ENCODE measurements at regions not wholly inside any gene's neighbourhood (a gene's known extent, or its start where the extent isn't known, plus 50 kb on each side); places are given as distances from the start of the nearest gene placed in this dataset.
"Not testable (repeated sequence)": the region's sequence is repeated elsewhere in the genome, so short reads cannot be mapped to it uniquely, and the experiment has no call there.

DNA sequence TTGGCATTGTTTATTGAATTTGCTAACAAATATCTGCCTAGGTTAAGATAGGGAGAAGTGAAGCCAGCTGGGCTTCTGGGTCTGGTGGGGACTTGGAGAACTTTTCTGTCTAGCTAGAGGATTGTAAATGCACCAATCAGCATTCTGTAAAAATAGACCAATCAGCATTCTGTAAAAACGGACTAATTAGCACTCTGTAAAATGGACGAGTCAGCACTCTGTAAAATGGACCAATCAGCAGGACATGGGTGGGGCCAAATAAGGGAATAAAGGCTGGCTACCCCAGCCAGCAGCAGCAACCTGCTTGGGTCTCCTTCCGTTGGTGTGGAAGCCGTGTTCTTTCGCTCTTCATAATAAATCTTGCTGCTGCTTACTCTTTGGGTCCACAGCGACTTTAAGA lies 198.4 kb downstream of the MRPS30 start:
- H3K27me3 Mint-ChIP-seq; CTCF ChIA-PET; H3K36me3 Mint-ChIP-seq; H3K9me3 Mint-ChIP-seq; H3K4me1 Mint-ChIP-seq (ENCODE audit: low read depth); intact Hi-C loops (cut with micrococcal nuclease); POLR2A ChIA-PET; DNase-seq; H3K4me3 Mint-ChIP-seq; H3K27ac Mint-ChIP-seq: not testable (repeated sequence)

DNA sequence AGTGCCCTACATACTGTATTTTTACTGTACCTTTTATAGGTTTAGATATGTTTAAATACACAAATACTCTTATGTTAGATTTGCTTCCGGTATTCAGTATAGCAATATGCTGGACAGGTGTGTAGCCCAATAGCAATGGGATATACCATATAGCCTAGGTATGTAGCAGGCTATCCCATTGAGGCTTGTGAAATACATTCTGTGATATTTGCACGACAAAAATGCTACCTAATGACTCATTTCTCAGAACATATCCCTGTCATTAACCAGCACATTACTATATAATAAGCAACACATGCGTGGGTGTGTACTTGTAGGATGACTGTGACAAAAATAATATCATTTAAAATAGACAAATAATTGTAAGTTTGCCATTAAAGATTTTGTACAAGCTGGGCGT lies 208.8 kb downstream of the MRPS30 start:
- no peaks in the 10 kb centered on the region for H3K4me1 Mint-ChIP-seq (ENCODE audit: low read depth)
- H3K27me3 Mint-ChIP-seq: no peaks in the 10 kb centered on the region
- no peak for DNase-seq
- H3K9me3 Mint-ChIP-seq: peaks cover 2% of the 10 kb centered on the region
- POLR2A ChIA-PET: no interaction called here
- H3K27ac Mint-ChIP-seq: no peak overlapping the region
- intact Hi-C loops (cut with micrococcal nuclease): no loop called here
- H3K4me3 Mint-ChIP-seq: no peak overlapping the region
- H3K36me3 Mint-ChIP-seq: no peaks in the 10 kb centered on the region
- CTCF ChIA-PET: no interaction called here

DNA sequence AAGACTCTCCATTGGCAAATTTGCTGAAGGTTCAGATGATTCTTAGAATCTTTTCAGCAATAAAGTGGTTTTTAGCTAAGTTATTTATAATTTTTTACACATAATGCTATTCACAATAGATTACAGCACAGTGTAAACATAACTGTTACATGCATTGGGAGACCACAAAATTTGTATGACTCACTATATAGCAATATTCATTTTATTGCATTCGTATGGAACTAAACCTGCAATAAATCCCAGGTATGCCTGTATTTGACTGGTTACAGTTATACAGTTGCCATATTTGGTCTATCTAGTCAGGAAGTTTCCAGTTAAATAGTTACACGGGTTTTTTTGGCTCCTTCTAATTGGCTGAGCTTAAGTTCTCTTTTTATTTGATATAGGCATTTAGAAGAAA lies 220.8 kb downstream of the MRPS30 start:
- intact Hi-C loops (cut with micrococcal nuclease): no loop called here
- ChIA-PET CTCF (no interaction called here), POLR2A (no interaction called here)
- no peak for DNase-seq
- H3K4me1 Mint-ChIP-seq (ENCODE audit: low read depth): no peaks in the 10 kb centered on the region
- H3K27ac Mint-ChIP-seq: no peak overlapping the region
- peaks cover 10% of the 10 kb centered on the region for H3K9me3 Mint-ChIP-seq
- no peaks in the 10 kb centered on the region for H3K36me3 Mint-ChIP-seq
- no peaks in the 10 kb centered on the region for H3K27me3 Mint-ChIP-seq
- no peak overlapping the region for H3K4me3 Mint-ChIP-seq

DNA sequence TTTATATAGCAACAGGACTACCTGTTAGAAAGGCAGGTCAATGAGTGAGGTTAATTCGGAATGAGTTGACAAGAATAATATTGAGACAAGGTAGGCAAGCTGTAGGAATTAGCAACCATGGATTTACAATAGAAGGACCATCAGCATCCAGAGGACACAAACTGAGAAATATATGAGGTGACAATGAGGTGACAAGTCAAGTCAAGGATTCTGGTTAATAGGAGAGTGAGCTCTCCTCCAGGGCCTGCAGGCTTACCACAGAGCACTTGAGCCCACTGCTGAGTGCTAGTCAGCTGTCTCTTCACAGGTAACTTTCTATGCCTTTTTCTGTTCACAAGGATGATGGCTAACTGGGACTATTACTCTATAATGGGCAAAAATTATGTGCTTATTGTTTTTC lies 227.2 kb downstream of the MRPS30 start:
- CTCF ChIA-PET: no interaction called here
- no peak for DNase-seq
- Mint-ChIP-seq H3K27ac (no peak overlapping the region), H3K9me3 (no peaks in the 10 kb centered on the region), H3K27me3 (no peaks in the 10 kb centered on the region), H3K36me3 (no peaks in the 10 kb centered on the region), H3K4me1 (ENCODE audit: low read depth) (no peaks in the 10 kb centered on the region), H3K4me3 (no peak overlapping the region)
- intact Hi-C loops (cut with micrococcal nuclease): no loop called here
- POLR2A ChIA-PET: no interaction called here

DNA sequence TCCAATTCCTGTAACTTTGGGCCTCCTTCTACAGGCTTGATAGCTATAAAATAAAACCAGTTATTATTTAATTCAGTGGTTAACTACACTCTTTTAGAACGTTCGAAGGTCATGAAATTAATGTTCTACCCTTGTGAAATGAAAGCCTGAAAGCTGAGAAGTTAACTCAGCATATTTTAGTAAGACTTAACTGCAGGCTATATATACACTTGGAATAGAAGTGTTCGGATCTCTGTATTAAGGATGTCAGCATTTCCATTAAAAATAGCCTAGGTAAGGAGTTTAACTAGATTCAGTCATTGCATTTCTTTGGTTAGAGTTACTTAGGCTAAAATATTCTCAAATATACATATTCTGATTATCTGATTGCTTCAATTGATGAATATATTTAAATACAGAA lies 229.2 kb downstream of the MRPS30 start:
- Mint-ChIP-seq H3K27ac (no peak overlapping the region), H3K4me1 (ENCODE audit: low read depth) (no peaks in the 10 kb centered on the region), H3K4me3 (no peak overlapping the region), H3K36me3 (no peaks in the 10 kb centered on the region), H3K9me3 (no peaks in the 10 kb centered on the region), H3K27me3 (no peaks in the 10 kb centered on the region)
- DNase-seq: no peak
- intact Hi-C loops (cut with micrococcal nuclease): no loop called here
- ChIA-PET CTCF (interaction anchor here (0.6 to 0.9 kb wide), 2 partner anchors 14 to 230 kb away, joined by 3 read pairs; no protein-coding TSS in a partner anchor), POLR2A (no interaction called here)

DNA sequence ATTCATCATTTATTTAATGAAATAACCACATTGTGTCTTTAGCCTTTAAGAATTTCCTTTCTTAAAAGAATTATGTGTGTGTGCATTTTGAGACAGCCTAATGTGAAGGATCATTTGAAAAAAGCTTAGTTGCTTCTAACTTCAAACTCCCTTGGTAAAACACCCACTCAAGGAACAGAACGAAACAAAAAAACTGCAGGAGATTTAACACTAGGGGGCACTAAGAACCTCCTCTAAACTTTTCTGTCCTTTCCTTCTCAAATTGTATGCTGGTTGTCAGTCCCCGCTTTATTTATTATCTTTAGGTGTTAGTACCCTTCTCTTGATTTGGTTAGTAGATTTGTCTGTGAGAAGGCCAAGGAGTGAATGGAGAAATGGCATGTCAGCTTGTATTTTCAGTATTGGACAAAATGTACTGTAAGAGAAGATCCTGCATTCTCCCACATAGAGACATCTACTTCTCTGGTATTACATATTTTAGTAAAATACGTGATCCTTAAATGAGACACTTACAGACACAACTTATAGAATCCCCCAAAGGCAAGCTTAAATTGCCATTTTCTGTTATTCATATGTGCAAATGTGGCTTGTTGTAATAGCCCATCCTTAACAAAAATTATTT lies 229.7 kb downstream of the MRPS30 start:
- intact Hi-C loops (cut with micrococcal nuclease): no loop called here
- DNase-seq: no peak
- no peaks in the 10 kb centered on the region for H3K36me3 Mint-ChIP-seq
- H3K27ac Mint-ChIP-seq: no peak overlapping the region
- CTCF ChIA-PET: interaction anchor here (0.9 kb wide), 1 partner anchor 231 kb away, joined by 3 read pairs; no protein-coding TSS in a partner anchor
- no peaks in the 10 kb centered on the region for H3K4me1 Mint-ChIP-seq (ENCODE audit: low read depth)
- POLR2A ChIA-PET: no interaction called here
- H3K27me3 Mint-ChIP-seq: no peaks in the 10 kb centered on the region
- no peaks in the 10 kb centered on the region for H3K9me3 Mint-ChIP-seq
- no peak overlapping the region for H3K4me3 Mint-ChIP-seq

DNA sequence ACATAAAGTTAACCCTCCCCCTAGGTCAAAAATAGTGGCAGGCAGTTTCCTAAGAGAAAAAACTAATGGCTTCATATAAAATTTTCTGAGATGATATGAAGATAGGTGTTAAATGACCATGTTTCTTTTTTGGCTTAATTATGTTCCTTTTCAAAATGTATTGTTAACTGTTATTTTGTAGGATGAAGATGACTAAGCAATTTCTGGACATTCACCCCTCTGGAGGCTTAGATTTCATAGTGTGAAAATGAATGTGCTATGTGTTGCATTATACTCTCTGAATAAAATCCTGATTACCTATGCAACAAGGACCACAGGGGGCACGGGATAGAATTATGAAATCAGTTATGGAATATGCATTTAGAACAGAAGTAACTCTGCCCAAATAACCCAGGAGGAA lies 233.5 kb downstream of the MRPS30 start:
- Mint-ChIP-seq H3K4me3 (no peak overlapping the region), H3K27me3 (no peaks in the 10 kb centered on the region), H3K27ac (no peak overlapping the region), H3K36me3 (no peaks in the 10 kb centered on the region), H3K9me3 (no peaks in the 10 kb centered on the region), H3K4me1 (ENCODE audit: low read depth) (no peaks in the 10 kb centered on the region)
- ChIA-PET POLR2A (no interaction called here), CTCF (interaction anchor here (0.9 kb wide), 1 partner anchor 10 kb away, joined by 3 read pairs; no protein-coding TSS in a partner anchor)
- intact Hi-C loops (cut with micrococcal nuclease): no loop called here
- no peak for DNase-seq

DNA sequence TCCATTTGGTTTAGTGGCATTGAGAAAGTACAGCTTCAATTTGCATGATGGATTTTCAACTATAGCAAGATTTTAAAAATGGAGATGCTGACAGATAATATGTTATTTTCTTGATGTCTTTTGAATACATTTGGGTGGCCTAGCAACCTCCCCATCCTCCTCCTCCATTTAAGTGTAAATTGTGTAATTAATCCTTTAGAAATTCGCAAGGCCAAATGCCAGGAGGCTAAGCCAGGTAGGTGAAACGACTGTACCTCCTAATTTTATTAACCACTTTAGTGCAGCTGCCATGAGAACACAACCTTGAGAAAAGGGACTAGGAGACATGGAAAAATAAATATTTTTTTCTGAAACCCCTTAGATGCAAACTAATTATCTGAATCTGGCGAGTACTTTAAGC lies 248.8 kb downstream of the MRPS30 start:
- H3K27ac Mint-ChIP-seq: no peak overlapping the region
- DNase-seq: no peak
- no peaks in the 10 kb centered on the region for H3K9me3 Mint-ChIP-seq
- intact Hi-C loops (cut with micrococcal nuclease): no loop called here
- no peaks in the 10 kb centered on the region for H3K27me3 Mint-ChIP-seq
- POLR2A ChIA-PET: no interaction called here
- no peaks in the 10 kb centered on the region for H3K36me3 Mint-ChIP-seq
- CTCF ChIA-PET: no interaction called here
- H3K4me3 Mint-ChIP-seq: no peak overlapping the region
- no peaks in the 10 kb centered on the region for H3K4me1 Mint-ChIP-seq (ENCODE audit: low read depth)

DNA sequence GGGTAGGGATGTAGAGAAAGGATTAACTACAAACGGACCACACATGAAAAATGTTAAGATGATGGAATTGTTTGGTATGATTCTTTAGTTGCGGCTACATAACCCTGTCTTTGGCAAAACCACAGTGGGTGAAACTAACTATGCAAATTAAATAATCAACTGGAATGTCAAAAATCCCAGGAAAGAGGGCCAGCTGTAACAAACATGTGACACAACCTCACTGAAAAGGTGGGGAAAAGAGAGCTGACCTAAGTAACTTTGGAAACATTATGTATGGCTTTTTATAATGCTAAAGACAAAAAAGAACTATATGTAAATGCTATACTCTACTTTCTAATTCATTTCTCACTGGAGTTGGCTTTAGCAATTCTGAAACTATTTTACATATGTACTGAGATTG lies 252.0 kb downstream of the MRPS30 start:
- no peak overlapping the region for H3K4me3 Mint-ChIP-seq
- no peaks in the 10 kb centered on the region for H3K9me3 Mint-ChIP-seq
- DNase-seq: no peak
- H3K4me1 Mint-ChIP-seq (ENCODE audit: low read depth): no peaks in the 10 kb centered on the region
- ChIA-PET POLR2A (no interaction called here), CTCF (no interaction called here)
- no peaks in the 10 kb centered on the region for H3K27me3 Mint-ChIP-seq
- H3K27ac Mint-ChIP-seq: no peak overlapping the region
- no peaks in the 10 kb centered on the region for H3K36me3 Mint-ChIP-seq
- intact Hi-C loops (cut with micrococcal nuclease): no loop called here

DNA sequence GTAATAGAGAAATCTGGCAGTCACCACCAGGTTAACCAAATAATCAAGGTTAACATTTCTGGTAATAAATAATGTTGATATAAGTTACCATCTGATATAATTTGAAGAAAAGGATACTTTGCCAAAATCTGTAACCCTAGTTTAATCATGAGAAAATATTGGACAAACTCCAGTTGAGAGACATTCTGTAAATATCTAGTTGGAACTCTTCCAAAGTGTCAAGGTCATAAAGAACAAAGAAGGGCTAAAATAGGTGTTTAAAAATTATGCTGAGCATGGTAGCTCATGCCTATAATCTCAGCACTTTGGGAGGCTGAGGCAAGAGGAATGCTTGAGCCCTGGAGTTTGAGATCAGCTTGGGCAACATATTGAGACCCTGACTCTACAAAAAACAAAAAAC lies 253.3 kb downstream of the MRPS30 start:
- intact Hi-C loops (cut with micrococcal nuclease): no loop called here
- no peaks in the 10 kb centered on the region for H3K4me1 Mint-ChIP-seq (ENCODE audit: low read depth)
- no peak overlapping the region for H3K4me3 Mint-ChIP-seq
- H3K9me3 Mint-ChIP-seq: no peaks in the 10 kb centered on the region
- H3K27ac Mint-ChIP-seq: no peak overlapping the region
- POLR2A ChIA-PET: no interaction called here
- CTCF ChIA-PET: interaction anchor here (0.7 kb wide), 1 partner anchor 46 kb away, joined by 3 read pairs; no protein-coding TSS in a partner anchor
- DNase-seq: no peak
- no peaks in the 10 kb centered on the region for H3K36me3 Mint-ChIP-seq
- H3K27me3 Mint-ChIP-seq: no peaks in the 10 kb centered on the region

DNA sequence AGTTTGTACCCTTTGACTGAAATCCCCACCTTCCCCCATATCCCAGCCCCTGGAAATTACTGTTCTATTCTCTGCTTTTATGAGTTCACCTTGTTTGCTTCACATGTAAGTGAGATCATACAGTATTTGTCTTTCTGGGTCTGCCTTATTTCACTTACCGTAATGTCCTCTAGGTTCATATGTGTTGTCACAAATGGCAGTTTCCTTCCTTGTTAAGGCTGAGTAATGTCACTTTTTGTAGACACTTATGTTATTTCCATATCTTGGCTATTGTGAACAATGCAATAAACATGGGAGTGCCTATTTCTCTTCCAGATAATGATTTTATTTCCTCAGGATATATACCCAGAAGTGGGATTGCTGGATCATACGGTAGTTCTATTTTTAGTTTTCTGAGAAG lies 272.3 kb downstream of the MRPS30 start:
- H3K9me3 Mint-ChIP-seq: peaks cover 8% of the 10 kb centered on the region
- CTCF ChIA-PET: no interaction called here
- no peaks in the 10 kb centered on the region for H3K27me3 Mint-ChIP-seq
- intact Hi-C loops (cut with micrococcal nuclease): no loop called here
- no peak overlapping the region for H3K4me3 Mint-ChIP-seq
- no peak for DNase-seq
- POLR2A ChIA-PET: no interaction called here
- H3K4me1 Mint-ChIP-seq (ENCODE audit: low read depth): no peaks in the 10 kb centered on the region
- no peak overlapping the region for H3K27ac Mint-ChIP-seq
- no peaks in the 10 kb centered on the region for H3K36me3 Mint-ChIP-seq

DNA sequence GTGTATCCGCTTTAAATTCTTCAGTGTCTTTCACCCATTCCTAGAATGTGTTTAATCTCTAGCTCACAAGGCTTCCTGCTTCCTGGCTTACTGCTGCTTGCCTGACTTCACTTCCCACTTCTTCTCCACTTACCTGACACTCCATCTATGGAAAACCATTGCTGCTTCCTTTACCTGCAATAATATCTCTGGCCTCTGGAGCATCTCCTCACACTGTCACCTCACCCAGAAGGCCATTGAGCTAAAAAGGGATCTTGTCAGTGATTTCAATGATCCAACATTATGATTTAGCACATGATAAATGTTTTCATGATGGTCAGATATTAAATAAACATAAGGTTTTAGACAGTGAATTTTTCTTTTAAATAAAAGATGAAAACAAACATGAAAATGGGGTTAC lies 281.1 kb downstream of the MRPS30 start:
- Mint-ChIP-seq H3K9me3 (peaks cover 5% of the 10 kb centered on the region), H3K36me3 (no peaks in the 10 kb centered on the region), H3K27ac (no peak overlapping the region), H3K27me3 (no peaks in the 10 kb centered on the region), H3K4me1 (ENCODE audit: low read depth) (no peaks in the 10 kb centered on the region), H3K4me3 (no peak overlapping the region)
- intact Hi-C loops (cut with micrococcal nuclease): no loop called here
- CTCF ChIA-PET: no interaction called here
- POLR2A ChIA-PET: no interaction called here
- DNase-seq: no peak

DNA sequence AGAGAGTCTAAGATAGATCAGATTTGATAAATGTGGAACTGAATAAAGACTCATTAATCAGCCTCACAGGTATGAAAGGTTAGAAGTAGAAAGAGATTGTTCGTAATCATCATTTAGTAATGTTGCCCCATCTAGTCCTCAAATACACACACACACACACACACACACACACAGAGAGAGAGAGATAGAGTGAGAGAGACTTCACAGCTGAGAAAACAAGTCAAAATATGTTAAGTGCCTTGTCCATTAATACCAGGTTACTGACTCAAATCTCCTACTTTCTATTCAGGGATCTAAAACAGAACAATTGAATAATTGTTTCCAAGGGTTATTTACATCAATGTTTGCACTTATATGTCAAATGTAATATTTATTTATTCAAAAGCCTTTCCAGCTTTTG lies 284.6 kb downstream of the MRPS30 start:
- intact Hi-C loops (cut with micrococcal nuclease): no loop called here
- ChIA-PET POLR2A (no interaction called here), CTCF (no interaction called here)
- no peak overlapping the region for H3K27ac Mint-ChIP-seq
- H3K9me3 Mint-ChIP-seq: peaks cover 3% of the 10 kb centered on the region
- no peak overlapping the region for H3K4me3 Mint-ChIP-seq
- H3K4me1 Mint-ChIP-seq (ENCODE audit: low read depth): no peaks in the 10 kb centered on the region
- H3K36me3 Mint-ChIP-seq: no peaks in the 10 kb centered on the region
- DNase-seq: no peak
- no peaks in the 10 kb centered on the region for H3K27me3 Mint-ChIP-seq
